AG04449 (cell line): ENCODE measurements at regions not wholly inside any gene's neighbourhood (a gene's known extent, or its start where the extent isn't known, plus 50 kb on each side); places are given as distances from the start of the nearest gene placed in this dataset.
A peak's percentile ranks its signal among the peaks of the same experiment; 100 is the strongest.

Source experiments
- CTCF ChIA-PET: fragments of 350-600 bp; formaldehyde crosslinking; extraction: SDS; loops from one replicate; lab custom pipeline; 2021; ENCODE audit warnings: antibody characterized with exemption; lab: Yijun Ruan, JAX
- POLR2A ChIA-PET: fragments of 400-600, 350-600 bp; formaldehyde crosslinking; extraction: SDS; loops from one replicate; lab custom pipeline; 2020; ENCODE audit warnings: antibody characterized with exemption, inconsistent platforms; lab: Yijun Ruan, JAX
- DNase-seq: peaks from one replicate; pipeline ENCODE4 v3.0.0-alpha.2; 2010; ENCODE audit warnings: low read depth, low spot score
- H3K4me3 ChIP-seq: 2 replicates; pipeline ENCODE4 v1.5.1; 2011; ENCODE audit warnings: low read depth, mild to moderate bottlenecking, control low read depth, low read length
- CTCF ChIP-seq: IDR thresholded peaks from one replicate; pipeline ENCODE4 v1.5.1; 2011; ENCODE audit warnings: mild to moderate bottlenecking, moderate library complexity, low read length, control low read depth, inconsistent platforms; ENCODE audit not compliant: insufficient read depth; ENCODE audit errors: missing control alignments

DNA sequence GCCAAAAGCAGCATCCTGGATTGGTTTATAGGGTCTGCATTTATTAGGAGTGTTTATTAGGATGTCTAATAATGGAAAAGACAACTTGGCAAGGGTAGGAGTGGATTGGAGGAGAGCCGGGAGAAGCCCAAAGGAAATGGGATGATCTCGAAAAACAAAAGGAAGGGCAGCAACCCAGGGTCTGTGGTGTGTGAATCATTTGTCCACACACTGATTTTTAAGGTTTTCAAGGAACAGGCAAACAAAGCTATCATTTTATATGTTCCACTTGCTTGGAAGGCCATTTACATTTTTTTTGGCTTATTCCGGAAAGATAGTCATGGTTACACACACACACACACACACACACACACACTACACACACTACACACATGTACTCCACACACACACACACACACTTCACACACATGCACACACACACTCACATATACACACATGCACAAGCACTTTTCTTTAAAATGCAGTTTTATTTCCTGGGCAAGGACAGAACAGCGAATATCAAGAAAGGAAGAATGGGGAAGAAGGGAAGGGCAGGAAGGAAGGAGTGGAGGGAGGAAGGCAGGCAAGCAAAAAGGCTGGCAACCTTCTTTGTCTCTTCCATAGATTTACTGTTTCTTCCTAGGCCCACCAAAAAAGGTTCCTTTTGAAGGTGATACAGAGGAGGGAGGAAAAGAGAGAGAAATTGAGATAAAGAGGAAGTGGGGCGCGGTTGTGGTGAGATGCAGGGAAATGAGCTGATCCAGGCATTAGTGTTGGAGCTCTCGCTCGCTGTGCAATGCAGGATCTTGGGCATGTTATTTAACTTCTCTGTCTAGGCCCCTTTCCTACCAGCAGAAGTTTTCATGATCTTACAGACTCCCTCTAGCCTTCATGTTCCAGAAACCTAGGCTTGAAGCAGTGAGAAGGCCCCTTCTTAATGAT lies 88.6 kb upstream of the MAML3 start:
- CTCF ChIA-PET: interaction anchor here (0.6 to 6.3 kb wide), 3 partner anchors 11 to 89 kb away, joined by 3 to 50 read pairs (median 3); partner anchors contain the start of gene MAML3
- H3K4me3 ChIP-seq: no peak overlapping the region
- no peak for DNase-seq
- POLR2A ChIA-PET: no interaction called here
- no peak for TF ChIP-seq CTCF

DNA sequence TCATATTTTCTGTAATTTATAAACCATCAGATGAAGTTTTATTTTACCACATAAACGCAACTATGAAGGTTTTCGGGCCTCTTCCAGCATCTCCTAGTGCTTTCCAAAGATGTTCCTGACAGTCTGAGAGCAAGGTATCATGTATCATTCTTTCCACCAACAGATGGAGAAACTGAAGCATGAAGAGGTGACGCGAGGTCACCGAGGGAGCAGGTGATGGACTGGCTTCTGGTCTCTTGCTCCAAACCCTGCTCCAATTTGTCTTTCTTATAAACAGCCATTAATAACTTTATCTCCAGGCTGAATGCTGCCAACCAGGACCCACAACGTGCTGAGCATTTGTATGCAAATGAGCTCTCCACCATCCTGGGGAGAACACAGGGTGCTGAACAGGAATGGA lies 86.3 kb upstream of the MAML3 start:
- ChIA-PET CTCF (interaction anchor here (6.3 kb wide), 1 partner anchor 13 kb away, joined by 50 read pairs; no protein-coding TSS in a partner anchor), POLR2A (no interaction called here)
- no peak for DNase-seq
- no peak for TF ChIP-seq CTCF
- no peak overlapping the region for H3K4me3 ChIP-seq

- no peak for DNase-seq
- no peak overlapping the region for H3K4me3 ChIP-seq
- CTCF ChIA-PET: interaction anchor here (2.4 to 5.6 kb wide), 3 partner anchors 8 to 187 kb away, joined by 7 to 71 read pairs (median 11); no protein-coding TSS in a partner anchor
- POLR2A ChIA-PET: no interaction called here
- TF ChIP-seq CTCF: no peak
These were observed 85.3 kb upstream of the MAML3 start for GRCh38 chr4:140239311-140239710.

DNA sequence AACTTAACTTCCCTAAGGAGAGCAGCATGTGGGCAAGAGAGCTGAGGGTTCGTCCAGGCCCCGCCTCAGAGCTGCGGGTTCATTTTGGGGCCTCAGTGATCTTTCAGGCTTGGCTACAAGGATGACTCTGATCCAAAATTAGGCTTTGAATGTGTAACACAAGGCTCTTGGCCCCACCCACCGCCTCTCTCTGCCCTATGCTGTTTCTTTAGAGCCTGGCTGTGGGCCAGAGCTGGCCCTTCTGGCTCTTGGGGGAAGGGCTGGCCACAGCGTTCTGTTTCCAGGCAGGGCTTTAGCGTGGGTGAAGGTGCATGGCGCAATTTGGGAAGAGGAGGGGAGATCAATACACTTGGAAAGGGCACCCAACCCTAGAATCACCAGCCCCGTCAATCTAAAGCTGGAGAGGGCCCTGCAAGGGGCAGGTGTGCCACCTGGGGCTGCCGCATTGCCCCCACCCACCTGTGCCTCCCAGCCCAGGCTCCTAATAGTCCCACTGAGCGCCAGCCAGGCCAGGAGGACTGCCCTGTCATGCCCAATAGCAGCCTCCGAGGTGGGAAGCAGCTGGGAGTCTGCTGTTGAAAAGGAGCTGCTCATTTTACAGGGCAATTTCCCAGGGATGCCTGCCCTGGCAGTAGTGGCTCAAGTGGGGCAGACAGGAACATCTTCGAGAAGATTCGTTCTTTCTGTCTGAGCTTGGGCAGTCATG lies 84.5 kb upstream of the MAML3 start:
- POLR2A ChIA-PET: no interaction called here
- no peak for TF ChIP-seq CTCF
- H3K4me3 ChIP-seq: no peak overlapping the region
- no peak for DNase-seq
- CTCF ChIA-PET: interaction anchor here (0.7 to 5.6 kb wide), 5 partner anchors 9 to 581 kb away, joined by 3 to 71 read pairs (median 7); partner anchors contain the start of gene MAML3

GRCh38 chr4:140237616-140238350 lies 83.8 kb upstream of the MAML3 start:
- no peak for TF ChIP-seq CTCF
- POLR2A ChIA-PET: no interaction called here
- H3K4me3 ChIP-seq: peak overlapping the region; percentile 30
- CTCF ChIA-PET: interaction anchor here (1.4 to 5.6 kb wide), 5 partner anchors 10 to 581 kb away, joined by 3 to 71 read pairs (median 7); no protein-coding TSS in a partner anchor
- peak; percentile 80 for DNase-seq
